ENCODE measurements at regions not wholly inside any gene's neighbourhood (a gene's known extent, or its start where the extent isn't known, plus 50 kb on each side); places are given as distances from the start of the nearest gene placed in this dataset.
A peak's percentile ranks its signal among the peaks of the same experiment; 100 is the strongest.

- no peak for TF ChIP-seq CTCF (conservative IDR thresholded peaks at IDR 0.05)
Observed at GRCh38 chr20:24212494-24212893, 223.9 kb upstream of the GGTLC1 start.

GRCh38 chr20:24211972-24212371 lies 223.4 kb upstream of the GGTLC1 start:
- no peak overlapping the region for H3K27ac ChIP-seq
- TF ChIP-seq CTCF (conservative IDR thresholded peaks at IDR 0.05): no peak

More at GRCh38 chr20:24212494-24212893, 223.9 kb upstream of the GGTLC1 start:
- H3K27ac ChIP-seq: no peak overlapping the region

GRCh38 chr20:24210356-24210755 lies 221.8 kb upstream of the GGTLC1 start:
- TF ChIP-seq CTCF (conservative IDR thresholded peaks at IDR 0.05): no peak
- no peak overlapping the region for H3K27ac ChIP-seq

- peak; percentile 73 for TF ChIP-seq CTCF (conservative IDR thresholded peaks at IDR 0.05)
- H3K27ac ChIP-seq: no peak overlapping the region
Observed at GRCh38 chr20:24208652-24209051, 220.1 kb upstream of the GGTLC1 start.

- TF ChIP-seq CTCF (conservative IDR thresholded peaks at IDR 0.05): no peak
- no peak overlapping the region for H3K27ac ChIP-seq
Observed at GRCh38 chr20:24207803-24208300, 219.3 kb upstream of the GGTLC1 start.

GRCh38 chr20:24206995-24207394 lies 218.4 kb upstream of the GGTLC1 start:
- H3K27ac ChIP-seq: no peak overlapping the region
- no peak for TF ChIP-seq CTCF (conservative IDR thresholded peaks at IDR 0.05)

- no peak for TF ChIP-seq CTCF (conservative IDR thresholded peaks at IDR 0.05)
- no peak overlapping the region for H3K27ac ChIP-seq
Observed at GRCh38 chr20:24203526-24204183, 215.1 kb upstream of the GGTLC1 start.

All from VCaP (cell line).